ENCODE measurements at regions not wholly inside any gene's neighbourhood (a gene's known extent, or its start where the extent isn't known, plus 50 kb on each side); places are given as distances from the start of the nearest gene placed in this dataset.

DNA sequence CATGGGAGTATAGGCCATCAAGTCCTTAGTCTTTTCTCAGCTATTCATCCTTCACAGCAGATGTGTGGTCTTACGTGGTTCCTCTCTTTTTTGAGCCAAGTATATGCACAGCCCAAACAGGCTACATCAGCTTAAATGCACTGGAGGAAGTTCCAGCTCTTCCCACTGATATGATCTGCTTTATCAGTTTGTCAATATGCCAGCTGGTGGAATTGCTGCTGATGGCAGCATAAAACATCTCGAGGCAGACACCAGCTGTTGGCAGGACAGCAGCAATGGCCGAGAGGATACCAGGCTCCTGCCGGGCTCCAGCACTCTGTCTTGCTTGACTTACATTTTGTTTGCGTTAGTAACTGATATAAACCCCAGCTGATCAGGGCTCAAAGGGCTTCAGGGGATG lies 143.4 kb downstream of the TENT4A start:
- Mint-ChIP-seq H3K9me3 (ENCODE audit: low read depth) (peaks cover 12% of the 10 kb centered on the region), H3K27me3 (ENCODE audit: low read depth) (no peaks in the 10 kb centered on the region), H3K4me1 (ENCODE audit: low read depth) (peaks cover 6% of the 10 kb centered on the region), H3K4me3 (ENCODE audit: unreplicated experiment) (no peak overlapping the region), H3K36me3 (ENCODE audit: low read depth) (no peaks in the 10 kb centered on the region), H3K27ac (ENCODE audit: unreplicated experiment) (no peak overlapping the region)
- no peak for DNase-seq (ENCODE audit: low spot score)
- TF ChIP-seq, protein P1, sequence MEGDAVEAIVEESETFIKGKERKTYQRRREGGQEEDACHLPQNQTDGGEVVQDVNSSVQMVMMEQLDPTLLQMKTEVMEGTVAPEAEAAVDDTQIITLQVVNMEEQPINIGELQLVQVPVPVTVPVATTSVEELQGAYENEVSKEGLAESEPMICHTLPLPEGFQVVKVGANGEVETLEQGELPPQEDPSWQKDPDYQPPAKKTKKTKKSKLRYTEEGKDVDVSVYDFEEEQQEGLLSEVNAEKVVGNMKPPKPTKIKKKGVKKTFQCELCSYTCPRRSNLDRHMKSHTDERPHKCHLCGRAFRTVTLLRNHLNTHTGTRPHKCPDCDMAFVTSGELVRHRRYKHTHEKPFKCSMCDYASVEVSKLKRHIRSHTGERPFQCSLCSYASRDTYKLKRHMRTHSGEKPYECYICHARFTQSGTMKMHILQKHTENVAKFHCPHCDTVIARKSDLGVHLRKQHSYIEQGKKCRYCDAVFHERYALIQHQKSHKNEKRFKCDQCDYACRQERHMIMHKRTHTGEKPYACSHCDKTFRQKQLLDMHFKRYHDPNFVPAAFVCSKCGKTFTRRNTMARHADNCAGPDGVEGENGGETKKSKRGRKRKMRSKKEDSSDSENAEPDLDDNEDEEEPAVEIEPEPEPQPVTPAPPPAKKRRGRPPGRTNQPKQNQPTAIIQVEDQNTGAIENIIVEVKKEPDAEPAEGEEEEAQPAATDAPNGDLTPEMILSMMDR (IDR thresholded peaks at IDR 0.05), result no peak

DNA sequence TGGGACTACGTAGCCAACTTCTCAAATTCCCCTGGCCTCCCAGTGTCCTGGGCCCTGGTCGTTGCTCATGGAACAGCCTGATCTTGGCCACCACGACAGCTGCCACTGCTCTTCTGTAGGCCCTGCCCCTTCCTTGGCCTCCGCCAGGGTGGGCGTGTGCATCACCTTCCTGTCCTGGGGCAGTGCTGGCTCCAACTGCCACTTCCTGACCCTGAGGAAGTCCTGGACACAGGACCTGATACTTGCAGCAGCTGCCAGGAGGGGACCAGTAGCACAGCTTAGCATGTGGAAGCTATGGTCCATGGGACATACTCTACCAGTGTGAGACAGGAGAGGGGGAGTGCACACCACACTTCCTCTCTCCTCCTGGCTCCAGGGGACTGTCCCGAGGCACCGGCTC lies 145.2 kb downstream of the TENT4A start:
- Mint-ChIP-seq H3K36me3 (ENCODE audit: low read depth) (no peaks in the 10 kb centered on the region), H3K27ac (ENCODE audit: unreplicated experiment) (no peak overlapping the region), H3K4me1 (ENCODE audit: low read depth) (peaks cover 6% of the 10 kb centered on the region), H3K27me3 (ENCODE audit: low read depth) (no peaks in the 10 kb centered on the region), H3K9me3 (ENCODE audit: low read depth) (peaks cover 17% of the 10 kb centered on the region), H3K4me3 (ENCODE audit: unreplicated experiment) (no peak overlapping the region)
- TF ChIP-seq, protein P1 (IDR thresholded peaks at IDR 0.05), result no peak
- no peak for DNase-seq (ENCODE audit: low spot score)

DNA sequence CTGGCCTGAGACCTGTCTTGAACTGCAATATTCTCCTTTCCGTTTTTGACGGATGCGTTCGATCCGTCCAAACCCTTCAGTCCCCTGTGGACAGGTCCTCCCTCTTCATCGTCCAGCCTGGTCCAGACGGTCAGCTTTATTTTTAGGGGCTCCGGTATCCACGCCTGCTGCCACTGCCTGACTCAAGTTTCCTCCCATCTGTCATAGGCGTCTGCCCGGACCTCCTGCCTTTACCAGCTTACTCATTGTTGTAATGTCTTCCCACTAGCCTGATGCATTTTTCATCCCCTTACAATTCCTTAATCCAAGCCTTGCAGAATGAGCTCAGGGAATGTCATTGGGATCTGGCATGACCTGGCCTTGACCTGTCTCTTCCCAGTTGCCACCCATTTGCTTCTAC lies 145.8 kb downstream of the TENT4A start:
- Mint-ChIP-seq H3K36me3 (ENCODE audit: low read depth) (no peaks in the 10 kb centered on the region), H3K9me3 (ENCODE audit: low read depth) (peaks cover 16% of the 10 kb centered on the region), H3K27ac (ENCODE audit: unreplicated experiment) (no peak overlapping the region), H3K4me3 (ENCODE audit: unreplicated experiment) (no peak overlapping the region), H3K27me3 (ENCODE audit: low read depth) (no peaks in the 10 kb centered on the region), H3K4me1 (ENCODE audit: low read depth) (peaks cover 6% of the 10 kb centered on the region)
- DNase-seq (ENCODE audit: low spot score), result no peak
- TF ChIP-seq, protein P1 (IDR thresholded peaks at IDR 0.05), result no peak

- no peak overlapping the region for H3K4me3 Mint-ChIP-seq (ENCODE audit: unreplicated experiment)
- no peaks in the 10 kb centered on the region for H3K27me3 Mint-ChIP-seq (ENCODE audit: low read depth)
- DNase-seq (ENCODE audit: low spot score), result no peak
- H3K36me3 Mint-ChIP-seq (ENCODE audit: low read depth), result no peaks in the 10 kb centered on the region
- H3K9me3 Mint-ChIP-seq (ENCODE audit: low read depth), result peaks cover 12% of the 10 kb centered on the region
- no peak overlapping the region for H3K27ac Mint-ChIP-seq (ENCODE audit: unreplicated experiment)
- H3K4me1 Mint-ChIP-seq (ENCODE audit: low read depth), result peaks cover 6% of the 10 kb centered on the region
- TF ChIP-seq, protein P1 (IDR thresholded peaks at IDR 0.05), result no peak
Measured at GRCh38 chr5:6859951-6860638, 146.9 kb downstream of the TENT4A start.

DNA sequence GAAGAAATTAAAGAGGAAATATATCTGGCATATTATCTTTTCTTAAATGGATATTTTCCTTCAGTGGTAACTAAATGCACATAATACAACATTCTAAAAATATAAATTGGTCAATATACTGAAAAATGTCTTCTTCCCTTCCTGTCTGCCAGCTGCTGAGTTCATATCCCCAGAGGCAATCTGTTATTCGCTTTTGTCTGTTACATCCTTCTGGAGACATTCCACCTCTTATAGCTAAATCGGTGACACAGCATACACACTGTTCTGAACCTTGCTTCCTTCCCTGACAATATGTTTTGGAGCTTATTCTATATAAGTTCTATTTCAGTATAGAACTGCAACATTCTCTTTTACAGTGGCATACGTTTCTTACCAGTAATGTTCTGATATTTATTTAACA lies 147.8 kb downstream of the TENT4A start:
- H3K9me3 Mint-ChIP-seq (ENCODE audit: low read depth), result peaks cover 12% of the 10 kb centered on the region
- TF ChIP-seq, protein P1 (IDR thresholded peaks at IDR 0.05), result no peak
- DNase-seq (ENCODE audit: low spot score), result no peak
- no peaks in the 10 kb centered on the region for H3K36me3 Mint-ChIP-seq (ENCODE audit: low read depth)
- no peak overlapping the region for H3K4me3 Mint-ChIP-seq (ENCODE audit: unreplicated experiment)
- peaks cover 1% of the 10 kb centered on the region for H3K27me3 Mint-ChIP-seq (ENCODE audit: low read depth)
- H3K27ac Mint-ChIP-seq (ENCODE audit: unreplicated experiment), result no peak overlapping the region
- peaks cover 6% of the 10 kb centered on the region for H3K4me1 Mint-ChIP-seq (ENCODE audit: low read depth)
